ENCODE measurements at regions not wholly inside any gene's neighbourhood (a gene's known extent, or its start where the extent isn't known, plus 50 kb on each side); places are given as distances from the start of the nearest gene placed in this dataset.

- DNase-seq: no peak
These were observed 237.5 kb downstream of the MAFB start for GRCh38 chr20:40451552-40451951.

DNA sequence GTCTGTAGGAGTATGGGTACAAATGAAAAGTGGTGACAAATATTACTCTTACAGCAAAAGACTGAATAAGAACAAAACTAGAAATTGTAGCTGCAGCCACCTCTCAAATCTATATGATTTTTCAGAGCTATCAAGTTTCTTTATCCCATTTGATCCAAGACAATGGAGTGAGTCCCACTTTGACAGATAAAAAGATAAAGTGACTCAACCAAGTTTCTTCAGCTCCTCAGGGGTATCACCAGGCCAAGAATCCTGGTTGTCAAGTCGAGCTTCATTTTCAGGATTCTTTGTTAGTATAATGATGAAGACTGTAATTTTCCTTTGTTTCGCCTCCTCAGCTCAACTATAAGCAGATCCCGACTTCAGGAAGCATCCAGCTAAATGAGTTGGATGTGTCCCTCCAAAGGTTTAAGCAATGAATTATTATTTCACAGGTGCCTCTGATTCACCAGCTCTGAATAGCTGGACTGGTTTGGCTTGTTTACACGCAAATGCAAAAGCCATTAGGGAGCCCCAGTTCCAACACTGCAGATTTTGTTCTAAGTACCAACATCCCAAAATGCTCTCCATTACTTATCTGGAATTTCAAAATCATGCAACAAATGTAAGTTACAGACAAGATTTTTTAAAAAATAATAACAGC, 238.9 kb downstream of the MAFB start:
- no peak for DNase-seq

DNA sequence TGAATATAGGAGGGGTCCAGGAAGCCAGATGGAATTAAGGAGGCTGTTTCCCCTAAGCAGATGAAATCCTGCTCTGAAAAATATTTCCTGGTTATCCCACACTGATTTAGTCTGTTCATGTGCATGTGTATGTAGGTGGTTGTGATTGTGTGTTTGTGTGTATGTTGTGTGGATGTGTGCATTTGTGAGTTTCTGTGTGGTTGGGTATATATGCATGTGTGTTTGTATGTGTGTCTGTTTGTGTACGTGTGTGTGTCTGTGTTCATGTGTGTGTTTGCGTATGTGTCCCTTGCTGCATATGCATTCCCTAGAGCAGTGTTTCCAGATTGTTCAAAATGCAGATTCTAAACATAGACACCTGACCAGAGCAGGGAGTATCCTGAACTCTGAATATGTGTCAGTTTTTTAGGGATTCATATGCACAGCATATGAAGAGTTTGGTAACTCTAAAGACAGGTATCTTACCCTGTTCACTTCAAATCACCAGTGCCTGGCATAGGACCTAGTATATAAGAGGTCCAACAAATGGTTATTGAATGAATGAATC, 239.8 kb downstream of the MAFB start:
- DNase-seq: no peak

- DNase-seq: no peak
These were observed 242.1 kb downstream of the MAFB start for GRCh38 chr20:40446888-40447287.

- no peak for DNase-seq
These were observed 244.5 kb downstream of the MAFB start for GRCh38 chr20:40444516-40444915.

DNA sequence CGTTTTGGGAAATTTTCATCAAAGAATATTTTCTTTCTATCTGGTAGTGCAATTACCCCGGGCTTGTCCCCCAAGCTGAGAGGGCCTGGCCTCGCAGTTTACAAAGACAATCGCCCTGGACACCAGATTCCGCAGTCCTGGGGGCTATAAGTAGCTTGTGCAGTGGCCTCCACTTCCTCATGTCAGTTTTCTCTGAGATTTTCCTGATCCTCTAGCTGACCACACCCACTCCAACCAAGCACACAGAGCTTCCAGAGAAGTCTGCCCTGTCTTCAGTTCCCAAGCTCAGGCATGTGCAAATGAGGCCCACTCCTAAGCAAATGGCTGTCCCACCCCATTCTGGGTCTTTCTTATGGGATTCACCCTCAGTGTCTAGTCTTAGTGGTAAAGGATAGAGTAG, 245.3 kb downstream of the MAFB start:
- no peak for DNase-seq

DNA sequence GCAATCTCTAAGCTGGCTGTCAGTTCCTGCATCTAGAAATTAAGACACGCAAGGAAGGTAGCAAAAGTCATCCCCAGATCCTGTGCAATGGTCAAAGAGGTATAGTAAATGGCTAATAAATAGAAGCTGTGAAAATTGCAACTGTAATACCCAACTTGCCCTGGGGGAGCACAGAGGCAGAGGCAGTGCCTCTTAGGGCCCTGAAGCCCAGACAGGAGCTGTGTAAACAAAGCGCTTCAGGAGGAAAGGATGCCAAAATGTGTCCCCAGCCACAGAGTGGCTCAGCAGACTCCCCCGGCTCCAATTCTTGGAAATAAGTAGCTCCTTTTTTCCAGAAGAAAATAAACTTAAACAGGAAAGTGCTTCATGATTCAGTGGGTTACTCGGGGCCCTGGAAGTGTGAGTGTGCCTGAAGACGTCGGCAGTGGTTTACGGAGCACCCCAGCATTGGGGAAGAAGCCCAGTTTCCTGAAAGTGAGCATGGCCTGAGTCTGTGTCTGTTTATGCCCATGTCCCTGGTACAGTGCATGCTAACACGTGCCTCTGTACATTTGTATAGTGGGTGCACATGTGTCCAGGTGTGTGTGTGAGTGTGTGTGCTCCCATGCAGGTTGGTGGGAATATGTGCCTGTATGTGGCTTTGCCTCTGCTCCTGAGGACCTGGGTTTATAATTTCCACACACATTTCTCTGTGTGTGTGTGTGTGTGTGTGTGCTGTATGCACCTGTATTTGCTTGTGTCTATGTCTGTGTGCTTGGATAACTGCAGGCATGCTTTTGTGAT, 246.7 kb downstream of the MAFB start:
- DNase-seq: no peak

DNA sequence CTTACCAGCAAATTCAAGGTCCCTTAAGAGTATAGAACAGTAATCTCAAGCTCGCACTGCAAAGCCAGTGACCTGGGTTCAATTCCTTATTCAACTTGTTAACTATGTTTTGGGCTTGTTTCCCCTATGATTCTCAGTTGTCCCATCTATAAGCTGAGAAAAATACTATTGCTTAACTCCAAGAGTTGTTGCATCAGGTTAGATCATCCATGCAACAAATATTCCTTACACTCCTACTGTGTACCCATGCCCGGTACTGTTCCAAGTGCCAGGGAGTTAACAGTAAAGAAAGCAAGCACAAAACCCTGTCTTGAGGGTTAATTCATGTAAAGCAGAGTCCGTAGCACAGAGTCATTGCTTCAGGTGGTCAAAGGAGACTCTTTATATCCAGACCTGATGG, 247.3 kb downstream of the MAFB start:
- no peak for DNase-seq

GRCh38 chr20:40438161-40438830, 250.7 kb downstream of the MAFB start:
- no peak for DNase-seq

- DNase-seq: no peak
These were observed 253.0 kb downstream of the MAFB start for GRCh38 chr20:40436011-40436410.

GRCh38 chr20:40435146-40435895, 253.7 kb downstream of the MAFB start:
- no peak for DNase-seq

GRCh38 chr20:40434122-40434521, 254.9 kb downstream of the MAFB start:
- no peak for DNase-seq

DNA sequence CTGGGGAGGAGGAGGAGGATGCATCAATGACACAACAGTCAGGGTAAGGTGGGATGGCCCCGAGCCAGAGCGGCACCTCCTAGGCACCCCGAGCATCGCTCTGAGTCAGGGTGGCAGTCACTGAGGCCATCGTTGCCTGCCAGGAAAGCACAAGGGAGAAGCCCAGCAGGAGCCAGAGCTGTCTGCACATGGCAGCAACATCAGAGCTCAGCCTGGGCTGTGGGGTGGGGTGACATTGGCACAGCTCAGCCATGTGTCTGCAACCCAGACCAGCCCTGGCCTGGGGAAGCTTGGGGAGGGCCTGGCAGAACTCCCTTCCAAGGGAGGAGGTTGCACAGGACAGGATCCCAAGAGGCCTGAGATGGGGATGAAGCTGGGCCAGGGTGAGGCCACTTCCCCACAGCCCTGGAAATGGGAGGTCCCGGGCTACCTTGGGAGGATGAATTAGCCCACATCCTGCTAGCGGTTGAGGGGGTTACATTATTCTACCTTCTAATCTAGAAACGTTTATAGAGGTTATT, 255.6 kb downstream of the MAFB start:
- DNase-seq: no peak

GRCh38 chr20:40431611-40432010, 257.4 kb downstream of the MAFB start:
- no peak for DNase-seq

- no peak for DNase-seq
These were observed 257.9 kb downstream of the MAFB start for GRCh38 chr20:40431112-40431511.

DNA sequence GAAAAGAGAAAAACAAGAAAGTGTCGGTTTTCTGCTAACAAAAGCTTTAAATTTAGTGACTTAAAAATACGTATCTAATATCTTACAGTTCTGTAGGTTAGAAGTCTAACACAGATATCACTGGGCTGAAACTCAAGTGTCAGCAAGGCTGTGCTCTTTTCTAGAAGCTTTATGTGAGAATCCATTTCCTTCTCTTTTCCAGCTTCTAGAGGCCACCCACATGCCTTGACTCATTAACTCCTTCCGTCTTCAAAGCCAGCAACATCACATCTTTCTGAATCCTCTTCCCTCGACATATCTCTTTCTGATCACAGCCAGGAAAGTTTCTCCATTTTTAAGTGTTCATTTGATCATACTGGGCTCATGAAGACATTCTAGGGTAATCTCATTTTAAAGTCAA, 262.0 kb downstream of the MAFB start:
- DNase-seq: no peak

- DNase-seq: no peak
These were observed 264.3 kb downstream of the MAFB start for GRCh38 chr20:40424695-40425094.

DNA sequence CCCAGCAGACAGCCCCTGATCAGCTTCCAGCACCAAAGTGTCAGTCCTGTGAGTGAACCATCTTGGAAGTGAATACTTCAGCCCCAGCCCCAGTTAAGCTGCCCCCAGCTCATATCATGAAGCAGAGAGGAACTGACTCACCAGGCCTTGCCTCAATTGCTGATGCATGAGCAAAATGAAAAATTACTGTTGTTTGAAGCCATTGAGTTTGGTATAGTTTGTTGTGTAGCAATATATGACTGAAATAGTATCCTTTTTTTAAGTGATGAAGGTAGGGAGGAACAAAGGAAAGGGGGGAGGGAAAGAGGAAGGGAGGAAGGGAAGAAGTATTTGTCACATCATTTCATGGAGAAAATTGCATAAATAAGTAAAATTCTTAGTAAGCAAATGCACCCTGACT, 266.4 kb downstream of the MAFB start:
- no peak for DNase-seq

GRCh38 chr20:40416274-40416673, 272.8 kb downstream of the MAFB start:
- no peak for DNase-seq

- no peak for DNase-seq
These were observed 274.0 kb downstream of the MAFB start for GRCh38 chr20:40414843-40415615.

DNA sequence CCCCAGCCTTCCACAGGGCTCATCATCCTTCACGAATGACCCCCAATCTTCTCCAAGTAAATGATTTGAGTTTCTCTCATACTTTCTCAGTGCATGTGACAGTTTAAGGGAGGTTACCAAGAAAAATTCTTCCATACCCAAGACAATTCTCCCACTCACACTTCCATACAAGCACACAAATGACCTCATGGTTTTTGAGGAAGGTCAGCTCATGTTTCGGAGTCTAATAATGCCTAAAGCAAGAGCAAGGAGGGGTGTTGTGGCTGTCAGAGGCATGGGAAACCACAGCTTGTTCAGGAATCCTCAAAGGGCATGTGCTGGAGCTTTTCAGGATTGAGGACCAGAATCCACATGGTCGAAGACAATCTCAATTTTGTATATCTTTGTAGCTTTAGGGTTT, 279.0 kb downstream of the MAFB start:
- DNase-seq: no peak
